GM18520 (cell line): ENCODE measurements at regions not wholly inside any gene's neighbourhood (a gene's known extent, or its start where the extent isn't known, plus 50 kb on each side); places are given as distances from the start of the nearest gene placed in this dataset.
"Not testable (repeated sequence)": the region's sequence is repeated elsewhere in the genome, so short reads cannot be mapped to it uniquely, and the experiment has no call there.

Experiments
- ATAC-seq: cut with Tn5 transposase; IDR thresholded peaks from one replicate; pipeline ENCODE4 v1.9.1; 2021; ENCODE audit not compliant: unreplicated experiment

DNA sequence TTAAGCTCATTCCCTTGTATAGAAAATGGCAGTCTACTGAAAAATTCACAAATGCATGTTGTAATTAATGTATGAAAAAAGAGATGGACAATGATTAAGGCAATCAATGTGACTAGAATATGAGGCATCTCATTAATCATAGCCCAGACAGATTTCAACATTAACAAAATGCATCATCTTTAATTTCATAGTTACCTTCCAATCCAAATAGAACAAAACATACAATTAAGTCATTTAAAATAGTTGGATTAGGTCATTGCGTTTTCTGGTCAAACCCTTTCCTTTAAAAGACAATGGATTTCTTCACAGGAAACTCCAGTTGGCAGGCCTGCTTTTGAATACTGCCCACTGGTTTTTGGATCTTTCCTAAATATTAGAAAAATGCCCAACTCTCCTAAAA lies 203.9 kb downstream of the HAO1 start:
- ATAC-seq: no peak

DNA sequence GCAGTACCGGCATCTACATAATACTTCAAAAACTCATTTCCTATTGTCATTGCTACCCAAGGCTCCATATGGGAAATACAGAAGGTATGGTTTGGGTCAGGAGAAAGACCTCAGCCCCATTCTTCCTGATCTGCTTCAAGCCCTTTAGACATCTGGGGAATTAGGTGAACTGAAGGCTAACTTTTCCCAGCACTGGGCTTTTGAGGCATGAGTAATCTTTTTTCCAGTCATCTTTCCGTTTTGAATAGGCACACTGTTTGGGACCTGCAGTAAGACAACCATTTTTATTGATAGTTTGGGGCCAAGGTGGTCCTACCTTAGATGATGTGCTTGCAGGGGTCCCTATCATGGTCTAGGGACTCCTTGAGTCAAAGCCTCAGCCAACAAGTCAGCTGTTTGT lies 198.4 kb downstream of the HAO1 start:
- ATAC-seq: no peak

GRCh38 chr20:7742479-7742878 lies 197.8 kb downstream of the HAO1 start:
- no peak for ATAC-seq

DNA sequence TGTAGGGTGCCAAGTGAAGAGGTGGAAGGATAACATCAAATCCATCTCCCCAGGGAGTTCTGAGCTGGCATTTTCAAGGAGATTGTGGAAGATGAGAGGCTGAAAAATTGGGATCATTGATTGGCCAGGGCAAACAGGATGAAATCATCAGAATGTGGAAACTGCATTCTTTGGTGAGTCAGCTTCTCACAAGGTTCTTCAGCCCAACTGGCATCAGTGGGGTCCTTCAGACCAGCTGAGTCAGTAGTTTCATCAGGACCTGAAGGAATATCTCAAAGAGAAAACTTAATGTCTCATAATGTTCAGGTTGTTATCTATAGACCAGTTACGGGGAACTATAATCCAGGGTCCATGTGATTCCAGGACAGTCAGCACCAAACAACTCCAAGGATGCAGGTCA lies 195.8 kb downstream of the HAO1 start:
- ATAC-seq: no peak

DNA sequence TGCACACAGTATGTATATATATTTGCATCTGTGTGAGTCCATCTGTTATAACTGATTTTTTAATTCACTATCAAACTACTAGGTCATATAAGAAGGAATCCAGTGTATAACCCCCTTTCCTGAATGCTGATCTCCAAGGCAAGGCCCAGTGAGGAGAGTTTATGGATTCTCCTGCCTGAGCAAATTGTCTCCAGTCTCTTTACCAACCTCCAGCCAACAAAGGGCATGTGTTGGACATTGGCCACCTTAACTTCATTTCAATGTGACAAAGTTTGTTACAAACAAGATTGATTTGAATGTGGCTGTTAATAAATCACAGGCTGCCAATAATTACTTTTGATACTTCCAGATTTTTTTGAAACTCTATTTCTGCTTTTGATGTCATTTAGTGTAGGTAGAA lies 191.6 kb downstream of the HAO1 start:
- no peak for ATAC-seq

- no peak for ATAC-seq
Observed at GRCh38 chr20:7754102-7754501, 186.2 kb downstream of the HAO1 start.

- no peak for ATAC-seq
Observed at GRCh38 chr20:7758406-7758805, 181.9 kb downstream of the HAO1 start.

DNA sequence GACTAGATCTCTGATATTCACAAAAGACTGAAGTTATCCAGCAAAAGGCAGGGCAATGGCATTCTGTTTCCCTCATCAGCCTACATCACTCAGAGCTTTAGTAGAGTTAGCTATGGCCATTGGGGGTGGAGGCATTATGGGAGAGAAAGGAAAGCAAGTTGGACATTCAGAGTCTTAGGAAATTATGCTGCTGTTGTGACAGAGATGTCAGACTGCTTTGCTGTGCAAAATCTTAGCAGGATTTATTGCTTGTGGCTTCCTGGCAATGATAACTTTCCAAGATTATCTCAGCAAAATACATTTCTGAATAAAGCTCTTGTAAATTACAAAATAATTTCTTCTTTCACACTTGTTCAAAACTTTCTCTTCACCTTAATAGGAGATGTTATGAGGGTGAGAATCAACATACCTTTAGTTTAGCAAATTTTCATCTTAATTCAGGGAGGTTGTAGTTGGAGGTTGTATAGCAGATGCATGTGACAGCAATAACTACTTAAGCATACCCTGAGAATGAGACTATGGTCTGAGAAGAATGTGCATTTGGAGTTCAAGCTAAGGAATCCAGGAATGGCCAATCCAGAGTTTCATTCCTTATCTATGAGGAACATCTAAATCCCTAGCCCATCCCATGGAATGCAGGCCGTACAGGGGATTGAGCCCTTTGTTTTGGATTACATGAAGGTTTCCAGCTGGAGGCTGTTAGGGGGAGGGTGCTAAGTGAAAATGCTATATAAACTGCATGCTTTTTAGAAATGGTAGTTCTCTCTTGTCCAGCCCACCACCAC lies 179.8 kb downstream of the HAO1 start:
- no peak for ATAC-seq

GRCh38 chr20:7765221-7765620 lies 175.0 kb downstream of the HAO1 start:
- ATAC-seq: peak; percentile 79

GRCh38 chr20:7770046-7770445 lies 170.2 kb downstream of the HAO1 start:
- no peak for ATAC-seq

DNA sequence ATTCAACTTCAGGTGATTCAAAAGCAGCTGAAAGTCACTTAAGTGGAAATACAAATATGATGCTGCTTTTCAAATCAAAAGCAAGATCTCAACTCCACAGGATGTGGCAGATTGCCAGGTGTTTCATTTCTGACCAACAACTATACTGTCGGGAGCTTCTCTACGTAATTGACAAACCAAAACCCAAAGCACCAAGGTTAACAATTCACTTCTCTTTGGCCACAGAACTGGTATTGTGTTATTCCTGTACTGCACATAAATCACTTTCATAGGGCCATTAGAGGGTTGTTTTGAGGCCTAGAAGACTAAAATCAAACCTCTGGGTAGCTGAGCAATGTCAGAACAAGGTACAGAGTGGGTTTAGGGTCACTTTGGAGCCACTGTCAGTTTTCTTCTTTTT lies 169.7 kb downstream of the HAO1 start:
- peak; percentile 99 for ATAC-seq

GRCh38 chr20:7772371-7772770 lies 167.9 kb downstream of the HAO1 start:
- no peak for ATAC-seq

GRCh38 chr20:7773511-7773910 lies 166.7 kb downstream of the HAO1 start:
- ATAC-seq: no peak

DNA sequence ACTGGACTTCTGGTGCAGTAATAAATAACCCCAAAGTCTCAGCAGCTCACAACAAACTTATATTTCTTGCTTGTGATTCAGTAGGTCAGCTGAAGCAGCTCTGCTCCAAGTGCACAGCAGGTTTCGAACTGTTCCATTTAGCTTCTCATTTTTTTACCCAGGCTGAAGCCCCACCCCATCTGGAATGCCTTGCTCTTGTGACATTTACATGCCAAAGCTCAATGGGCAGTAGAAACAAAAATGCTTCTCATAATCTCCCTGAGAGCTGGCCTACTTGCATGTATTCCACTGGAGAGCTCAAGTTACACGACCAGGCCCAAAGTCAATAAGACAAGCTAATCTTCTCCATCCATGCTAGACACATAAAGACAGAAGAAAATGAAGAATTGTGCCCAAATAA lies 165.2 kb downstream of the HAO1 start:
- no peak for ATAC-seq

DNA sequence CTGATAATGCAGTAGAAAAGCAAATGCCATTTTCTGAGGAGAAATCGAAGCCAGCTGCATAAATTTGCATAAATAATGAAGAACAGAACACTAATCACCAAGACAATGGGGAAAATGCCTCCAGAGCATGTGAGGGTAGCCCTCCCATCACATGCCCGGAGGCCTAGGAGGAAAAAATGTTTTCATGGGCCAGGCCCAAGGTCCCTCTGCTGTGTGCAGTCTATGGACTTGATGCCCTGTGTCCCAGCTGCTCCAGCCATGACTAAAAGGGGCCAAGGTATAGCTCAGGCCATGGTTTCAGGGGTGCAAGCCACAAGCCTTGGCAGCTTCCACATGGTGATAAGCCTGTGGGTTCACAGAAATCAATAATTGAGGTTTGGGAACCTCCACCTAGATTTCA lies 164.1 kb downstream of the HAO1 start:
- ATAC-seq: no peak

DNA sequence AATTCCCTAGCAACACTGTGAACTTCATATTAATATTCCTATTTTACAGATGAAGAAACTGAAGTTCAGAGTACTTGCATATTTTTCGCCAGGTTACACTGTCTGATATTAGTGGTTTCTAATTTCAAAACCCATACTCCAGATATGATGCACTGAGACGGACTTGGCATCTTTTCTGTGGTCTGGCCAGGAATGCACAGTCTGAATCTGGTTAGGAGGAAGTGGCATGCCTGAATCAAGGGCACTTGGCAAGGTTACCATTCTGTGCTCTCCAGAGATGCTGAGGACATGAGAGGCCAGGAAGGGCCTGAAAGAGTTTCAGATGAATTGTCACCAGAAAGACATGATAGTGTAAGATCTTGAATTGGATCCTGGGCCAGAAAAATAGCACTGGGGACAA lies 150.1 kb downstream of the HAO1 start:
- ATAC-seq: no peak

DNA sequence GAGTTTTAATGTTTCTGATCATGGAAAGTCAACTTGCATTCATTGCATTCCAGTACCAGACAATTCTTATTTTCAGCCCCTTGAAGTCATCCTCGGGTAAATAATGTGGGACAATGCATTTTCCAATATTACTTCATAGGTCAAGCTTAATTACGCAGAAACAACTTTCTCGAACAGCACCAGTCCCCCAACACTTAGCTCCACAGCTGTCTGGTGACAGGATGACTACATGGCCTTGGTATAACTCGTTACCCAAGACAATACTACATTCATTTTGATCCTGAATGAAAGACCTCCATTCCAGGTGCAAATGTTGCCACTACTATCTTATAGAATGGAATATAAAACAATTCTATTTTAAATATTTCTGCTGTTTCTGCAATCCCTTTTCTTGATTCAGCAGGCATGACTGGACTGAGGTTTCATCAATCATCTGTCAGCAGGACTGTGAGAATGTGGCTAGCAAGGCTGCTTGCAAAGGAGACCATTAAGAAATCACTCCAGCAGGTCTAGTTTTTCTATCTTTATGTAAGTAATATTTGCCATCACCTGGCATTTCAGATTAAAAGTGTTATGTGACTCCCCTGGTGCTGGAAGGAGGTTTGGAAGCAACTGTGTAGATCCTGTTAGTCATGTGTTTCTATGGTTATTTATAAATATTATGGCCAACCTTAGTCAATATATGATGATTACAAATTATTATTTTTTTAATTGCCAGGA lies 147.9 kb downstream of the HAO1 start:
- ATAC-seq: no peak

DNA sequence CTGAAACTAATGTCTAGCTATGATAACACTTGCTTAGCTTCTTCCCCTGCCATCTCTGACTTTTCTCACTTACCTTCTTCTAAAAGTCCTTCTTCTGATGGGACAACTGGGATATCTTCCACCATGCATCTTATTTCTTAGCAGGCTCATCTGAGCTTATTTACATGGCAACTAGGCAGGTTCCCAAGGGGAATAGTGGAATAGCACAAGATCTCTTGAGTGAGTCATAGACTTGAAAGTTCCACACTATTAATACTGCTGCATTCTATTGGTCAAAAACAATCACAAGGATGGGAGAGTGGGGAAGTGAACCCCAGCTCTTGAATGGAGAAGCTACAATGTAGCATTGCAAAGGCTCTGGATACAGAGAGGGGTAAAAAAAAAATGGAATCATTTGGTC lies 142.1 kb downstream of the HAO1 start:
- no peak for ATAC-seq

DNA sequence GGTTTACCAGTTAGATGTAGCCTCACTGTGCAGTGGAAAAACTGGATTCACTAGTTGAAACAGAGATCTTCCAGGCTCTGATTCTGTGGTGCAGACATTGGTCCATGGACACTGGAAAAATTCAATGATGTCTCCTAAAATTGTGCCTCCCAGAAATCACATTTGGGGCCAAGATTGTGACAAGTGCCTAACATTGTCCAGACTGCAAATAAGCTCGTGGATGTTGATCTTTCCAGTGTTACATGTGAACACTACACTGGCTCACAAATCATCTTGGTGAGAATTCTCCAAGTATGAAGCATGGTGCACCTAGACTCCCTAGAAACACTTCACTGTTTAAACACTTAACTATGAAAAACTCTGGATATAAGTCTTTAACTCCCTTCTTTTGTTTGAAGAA lies 140.4 kb downstream of the HAO1 start:
- no peak for ATAC-seq

DNA sequence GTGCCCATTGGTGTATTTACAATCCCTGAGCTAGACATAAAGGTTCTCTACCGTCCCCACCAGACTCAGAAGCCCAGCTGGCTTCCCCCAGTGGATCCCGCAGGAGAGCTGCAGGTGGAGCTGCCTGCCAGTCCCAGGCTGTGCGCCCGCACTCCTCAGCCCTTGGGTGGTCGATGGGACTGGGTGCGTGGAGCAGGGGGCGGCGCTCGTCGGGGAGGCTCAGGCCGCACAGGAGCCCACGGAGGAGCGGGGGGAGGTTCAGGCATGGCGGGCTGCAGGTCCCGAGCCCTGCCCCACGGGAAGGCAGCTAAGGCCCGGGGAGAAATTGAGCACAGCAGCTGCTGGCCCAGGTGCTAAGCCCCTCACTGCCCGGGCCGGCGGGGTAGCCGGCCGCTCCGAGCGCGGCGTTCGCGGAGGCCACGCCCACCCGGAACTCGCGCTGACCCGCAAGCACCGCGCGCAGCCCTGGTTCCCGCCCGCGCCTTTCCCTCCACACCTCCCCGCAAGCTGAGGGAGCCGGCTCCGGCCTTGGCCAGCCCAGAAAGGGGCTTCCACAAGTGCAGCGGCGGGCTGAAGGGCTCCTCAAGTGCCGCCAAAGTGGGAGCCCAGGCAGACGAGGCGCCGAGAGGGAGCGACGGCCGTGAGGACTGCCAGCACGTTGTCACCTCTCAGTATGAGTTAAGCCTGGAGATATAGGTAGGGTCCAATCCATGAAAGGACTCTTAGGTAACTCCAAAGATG lies 136.7 kb downstream of the HAO1 start:
- ATAC-seq: not testable (repeated sequence)

GRCh38 chr20:7806831-7807230 lies 133.4 kb downstream of the HAO1 start:
- ATAC-seq: no peak

- ATAC-seq: no peak
Observed at GRCh38 chr20:7817286-7817685, 123.0 kb downstream of the HAO1 start.
